ENCODE measurements at regions not wholly inside any gene's neighbourhood (a gene's known extent, or its start where the extent isn't known, plus 50 kb on each side); places are given as distances from the start of the nearest gene placed in this dataset.

DNA sequence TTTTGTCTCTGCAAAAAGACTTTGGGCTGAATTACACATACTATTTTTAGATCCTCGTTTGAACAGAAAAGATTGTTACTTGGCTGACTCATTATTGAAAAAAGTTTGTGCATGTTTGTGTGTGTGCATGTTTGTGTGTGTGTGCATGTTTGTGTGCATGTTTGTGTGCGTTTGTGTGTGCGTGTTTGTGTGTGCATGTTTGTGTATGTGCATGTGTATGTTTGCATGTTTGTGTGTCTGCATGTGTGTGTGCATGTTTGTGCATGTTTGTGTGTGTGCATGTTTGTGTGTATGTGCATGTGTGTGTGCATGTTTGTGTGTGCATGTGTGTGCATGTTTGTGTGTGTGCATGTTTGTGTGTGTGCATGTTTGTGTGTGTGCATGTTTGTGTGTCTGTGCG is 201.1 kb upstream of the FAT1 start:
- no peak overlapping the region for H3K4me2 ChIP-seq (replicated peaks; ENCODE audit: extremely low read depth, low read length, poor library complexity, severe bottlenecking)
- no peak for TF ChIP-seq CTCF (IDR thresholded peaks at IDR 0.05)
- Mint-ChIP-seq H3K27ac (no peak overlapping the region), H3K36me3 (no peaks in the 10 kb centered on the region), H3K9me3 (peaks cover 0 to 10% (median 3%) of the 10 kb centered on the region in 7 donors), H3K4me1 (no peaks in the 10 kb centered on the region), H3K4me3 (no peak overlapping the region), H3K27me3 (ENCODE audit: low read depth in 3 of 3) (no peaks in the 10 kb centered on the region)
- no peak overlapping the region for H3K4me3 ChIP-seq (replicated peaks in 1 of 3; ENCODE audit: low read depth in 2 of 3, low read length in 3 of 3)
- no peaks in the 10 kb centered on the region for H3K36me3 ChIP-seq (replicated peaks in 1 of 2; ENCODE audit: control insufficient read depth in 1 of 2, insufficient read depth in 2 of 2, low read length in 2 of 2)
- no peak for DNase-seq
- no peaks in the 10 kb centered on the region for H3K27me3 ChIP-seq (ENCODE audit: control insufficient read depth in 2 of 2, insufficient read depth in 2 of 2, low read length in 2 of 2)
- peaks cover 0 to 4% of the 10 kb centered on the region in 2 donors for H3K9me3 ChIP-seq (replicated peaks in 1 of 2; ENCODE audit: control insufficient read depth in 1 of 2, insufficient read depth in 1 of 2, low read length in 2 of 2)
- WGBS (ENCODE audit: insufficient coverage), result 92% methylated on average over 2 of the region's 4 CpGs
- intact Hi-C loops (cut with micrococcal nuclease), result no loop called here
- no peaks in the 10 kb centered on the region for H3K4me1 ChIP-seq (ENCODE audit: control insufficient read depth in 1 of 2, insufficient read depth in 2 of 2, low read length in 2 of 2)
- no peak overlapping the region for H2AFZ ChIP-seq (ENCODE audit: insufficient read depth, low read depth, low read length, poor library complexity, severe bottlenecking)
- H3K9ac ChIP-seq (ENCODE audit: insufficient read depth, low read length, poor library complexity, severe bottlenecking), result no peak overlapping the region
- no peak overlapping the region for H3K27ac ChIP-seq (ENCODE audit: low read depth in 1 of 2, low read length in 2 of 2)
- no peaks in the 10 kb centered on the region for H3K79me2 ChIP-seq (ENCODE audit: insufficient read depth, low read length)
- H4K20me1 ChIP-seq (ENCODE audit: insufficient read depth, low read length), result no peaks in the 10 kb centered on the region

- H4K20me1 ChIP-seq (ENCODE audit: insufficient read depth, low read length), result no peaks in the 10 kb centered on the region
- H3K9ac ChIP-seq (ENCODE audit: insufficient read depth, low read length, poor library complexity, severe bottlenecking), result no peak overlapping the region
- H3K36me3 ChIP-seq (replicated peaks in 1 of 2; ENCODE audit: control insufficient read depth in 1 of 2, insufficient read depth in 2 of 2, low read length in 2 of 2), result no peaks in the 10 kb centered on the region
- H3K27me3 Mint-ChIP-seq (ENCODE audit: low read depth in 3 of 3), result no peaks in the 10 kb centered on the region
- H3K4me1 Mint-ChIP-seq, result no peaks in the 10 kb centered on the region
- peaks cover 0 to 12% of the 10 kb centered on the region in 2 donors for H3K9me3 ChIP-seq (replicated peaks in 1 of 2; ENCODE audit: control insufficient read depth in 1 of 2, insufficient read depth in 1 of 2, low read length in 2 of 2)
- no peak overlapping the region for H3K4me3 Mint-ChIP-seq
- no peak overlapping the region for H3K4me3 ChIP-seq (replicated peaks in 1 of 3; ENCODE audit: low read depth in 2 of 3, low read length in 3 of 3)
- no peak for TF ChIP-seq CTCF (IDR thresholded peaks at IDR 0.05)
- no peaks in the 10 kb centered on the region for H3K79me2 ChIP-seq (ENCODE audit: insufficient read depth, low read length)
- no CpG with 5 or more reads among the region's 2 CpGs for WGBS (ENCODE audit: insufficient coverage)
- peaks cover 3 to 17% (median 9%) of the 10 kb centered on the region in 7 donors for H3K9me3 Mint-ChIP-seq
- H3K27me3 ChIP-seq (ENCODE audit: control insufficient read depth in 2 of 2, insufficient read depth in 2 of 2, low read length in 2 of 2), result no peaks in the 10 kb centered on the region
- H3K4me2 ChIP-seq (replicated peaks; ENCODE audit: extremely low read depth, low read length, poor library complexity, severe bottlenecking), result no peak overlapping the region
- DNase-seq, result no peak
- no peak overlapping the region for H3K27ac ChIP-seq (ENCODE audit: low read depth in 1 of 2, low read length in 2 of 2)
- H3K27ac Mint-ChIP-seq, result no peak overlapping the region
- no peaks in the 10 kb centered on the region for H3K36me3 Mint-ChIP-seq
- no peak overlapping the region for H2AFZ ChIP-seq (ENCODE audit: insufficient read depth, low read depth, low read length, poor library complexity, severe bottlenecking)
- no peaks in the 10 kb centered on the region for H3K4me1 ChIP-seq (ENCODE audit: control insufficient read depth in 1 of 2, insufficient read depth in 2 of 2, low read length in 2 of 2)
- intact Hi-C loops (cut with micrococcal nuclease), result no loop called here
These were observed 204.0 kb upstream of the FAT1 start for GRCh38 chr4:186927624-186928023.
